ENCODE measurements at regions not wholly inside any gene's neighbourhood (a gene's known extent, or its start where the extent isn't known, plus 50 kb on each side); places are given as distances from the start of the nearest gene placed in this dataset.

DNA sequence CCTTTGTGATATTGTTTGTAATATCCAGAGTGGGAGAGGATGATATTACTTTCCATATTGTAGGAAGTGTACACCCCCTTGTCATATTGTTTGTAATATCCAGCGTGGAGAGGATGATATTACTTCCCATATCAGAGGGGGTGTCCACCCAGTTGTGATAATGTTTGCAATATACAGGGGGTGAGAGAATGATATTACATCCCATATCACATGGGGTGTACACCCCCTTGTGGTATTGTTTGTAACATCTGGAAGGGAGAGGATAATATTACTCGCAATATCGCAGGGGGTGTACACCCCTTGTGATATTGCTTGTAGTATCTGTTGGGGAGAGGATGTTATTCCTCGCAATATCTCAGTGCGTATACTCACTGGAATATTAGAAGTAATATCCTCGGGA is 61.5 kb downstream of the PRSS23 start:
- H3K36me3 ChIP-seq (ENCODE audit: insufficient read depth, low read length) = no peaks in the 10 kb centered on the region
- no peak overlapping the region for H3K4me3 Mint-ChIP-seq
- no peaks in the 10 kb centered on the region for H3K4me1 Mint-ChIP-seq (ENCODE audit: low read depth)
- peaks cover 4 to 6% of the 10 kb centered on the region in 2 experiments for H3K27me3 ChIP-seq (ENCODE audit: control insufficient read depth in 1 of 2, insufficient read depth in 2 of 2, low read length in 2 of 2)
- no peak overlapping the region for H3K27ac Mint-ChIP-seq
- no peak for TF ChIP-seq CTCF (IDR thresholded peaks at IDR 0.05)
- intact Hi-C loops (cut with DNase I, micrococcal nuclease) = no loop called here
- no peak overlapping the region for H3K4me3 ChIP-seq (ENCODE audit: low read length)
- no peaks in the 10 kb centered on the region for H3K9me3 ChIP-seq (ENCODE audit: control insufficient read depth in 1 of 2, insufficient read depth in 1 of 2, low read length in 2 of 2)
- H3K4me1 ChIP-seq (ENCODE audit: insufficient read depth, low read length) = no peaks in the 10 kb centered on the region
- ChIA-PET POLR2A (no interaction called here), CTCF (no interaction called here)
- H3K36me3 Mint-ChIP-seq (ENCODE audit: low read depth) = no peaks in the 10 kb centered on the region
- DNase-seq (no peak), ATAC-seq (ENCODE audit: poor library complexity) (no peak)
- peaks cover 38% of the 10 kb centered on the region for H3K27me3 Mint-ChIP-seq
- H3K27ac ChIP-seq (ENCODE audit: low read depth in 1 of 2, low read length in 2 of 2) = no peak overlapping the region
- no peaks in the 10 kb centered on the region for H3K9me3 Mint-ChIP-seq

- Histone ChIP-seq H3K4me1 (ENCODE audit: insufficient read depth, low read length) (no peaks in the 10 kb centered on the region), H3K27ac (ENCODE audit: low read depth in 1 of 2, low read length in 2 of 2) (no peak overlapping the region), H3K9me3 (ENCODE audit: control insufficient read depth in 1 of 2, insufficient read depth in 1 of 2, low read length in 2 of 2) (no peaks in the 10 kb centered on the region), H3K27me3 (ENCODE audit: control insufficient read depth in 1 of 2, insufficient read depth in 2 of 2, low read length in 2 of 2) (peaks cover 4 to 6% of the 10 kb centered on the region in 2 experiments), H3K36me3 (ENCODE audit: insufficient read depth, low read length) (no peaks in the 10 kb centered on the region), H3K4me3 (ENCODE audit: low read length) (no peak overlapping the region)
- no peaks in the 10 kb centered on the region for H3K36me3 Mint-ChIP-seq (ENCODE audit: low read depth)
- no peak for ATAC-seq (ENCODE audit: poor library complexity)
- intact Hi-C loops (cut with DNase I, micrococcal nuclease) = no loop called here
- CTCF ChIA-PET = no interaction called here
- H3K4me3 Mint-ChIP-seq = no peak overlapping the region
- no peak for TF ChIP-seq CTCF (IDR thresholded peaks at IDR 0.05)
- H3K27ac Mint-ChIP-seq = no peak overlapping the region
- no peak for DNase-seq
- H3K4me1 Mint-ChIP-seq (ENCODE audit: low read depth) = no peaks in the 10 kb centered on the region
- POLR2A ChIA-PET = no interaction called here
- peaks cover 25% of the 10 kb centered on the region for H3K27me3 Mint-ChIP-seq
- no peaks in the 10 kb centered on the region for H3K9me3 Mint-ChIP-seq
These were observed 63.1 kb downstream of the PRSS23 start for GRCh38 chr11:86863476-86863875.

- no peak for DNase-seq
- ChIA-PET POLR2A (no interaction called here), CTCF (no interaction called here)
- H3K36me3 ChIP-seq (ENCODE audit: insufficient read depth, low read length) = no peaks in the 10 kb centered on the region
- H3K9me3 ChIP-seq (ENCODE audit: control insufficient read depth in 1 of 2, insufficient read depth in 1 of 2, low read length in 2 of 2) = no peaks in the 10 kb centered on the region
- no peaks in the 10 kb centered on the region for H3K36me3 Mint-ChIP-seq (ENCODE audit: low read depth)
- no peak overlapping the region for H3K27ac ChIP-seq (ENCODE audit: low read depth in 1 of 2, low read length in 2 of 2)
- no peak overlapping the region for H3K4me3 ChIP-seq (ENCODE audit: low read length)
- intact Hi-C loops (cut with DNase I, micrococcal nuclease) = no loop called here
- H3K4me1 Mint-ChIP-seq (ENCODE audit: low read depth) = no peaks in the 10 kb centered on the region
- no peaks in the 10 kb centered on the region for H3K9me3 Mint-ChIP-seq
- ATAC-seq (ENCODE audit: poor library complexity) = no peak
- no peak overlapping the region for H3K27ac Mint-ChIP-seq
- no peak overlapping the region for H3K4me3 Mint-ChIP-seq
- no peaks in the 10 kb centered on the region for H3K4me1 ChIP-seq (ENCODE audit: insufficient read depth, low read length)
- no peak for TF ChIP-seq CTCF (IDR thresholded peaks at IDR 0.05)
- peaks cover 3 to 4% of the 10 kb centered on the region in 2 experiments for H3K27me3 ChIP-seq (ENCODE audit: control insufficient read depth in 1 of 2, insufficient read depth in 2 of 2, low read length in 2 of 2)
- peaks cover 5% of the 10 kb centered on the region for H3K27me3 Mint-ChIP-seq
These were observed 65.1 kb downstream of the PRSS23 start for GRCh38 chr11:86865436-86865835.
